ENCODE measurements at regions not wholly inside any gene's neighbourhood (a gene's known extent, or its start where the extent isn't known, plus 50 kb on each side); places are given as distances from the start of the nearest gene placed in this dataset.
"Not testable (repeated sequence)": the region's sequence is repeated elsewhere in the genome, so short reads cannot be mapped to it uniquely, and the experiment has no call there.

DNA sequence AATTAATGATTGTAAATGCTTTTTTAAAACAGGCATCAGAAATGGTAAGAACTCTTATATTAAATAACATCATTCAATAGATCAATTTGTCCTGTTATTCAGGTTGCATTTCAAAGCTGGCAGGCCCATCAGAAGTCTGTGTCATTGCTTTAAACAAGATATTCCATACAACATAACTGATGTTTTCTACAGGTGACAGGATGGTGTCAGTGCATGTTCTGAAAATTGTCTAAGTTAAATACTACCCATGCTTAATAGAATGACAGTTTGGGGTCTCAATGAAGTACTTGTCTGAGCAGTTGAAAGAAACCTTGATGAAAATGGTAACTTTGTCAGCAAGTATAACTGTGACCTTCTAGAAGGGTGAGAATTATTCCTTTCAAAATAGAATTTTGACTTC, 263.2 kb downstream of the ISL1 start:
- in situ Hi-C loops (cut with HindIII; ENCODE audit: low sequenced_read_pairs), result no loop called here
- DNase-seq (ENCODE audit: low spot score), result no peak

DNA sequence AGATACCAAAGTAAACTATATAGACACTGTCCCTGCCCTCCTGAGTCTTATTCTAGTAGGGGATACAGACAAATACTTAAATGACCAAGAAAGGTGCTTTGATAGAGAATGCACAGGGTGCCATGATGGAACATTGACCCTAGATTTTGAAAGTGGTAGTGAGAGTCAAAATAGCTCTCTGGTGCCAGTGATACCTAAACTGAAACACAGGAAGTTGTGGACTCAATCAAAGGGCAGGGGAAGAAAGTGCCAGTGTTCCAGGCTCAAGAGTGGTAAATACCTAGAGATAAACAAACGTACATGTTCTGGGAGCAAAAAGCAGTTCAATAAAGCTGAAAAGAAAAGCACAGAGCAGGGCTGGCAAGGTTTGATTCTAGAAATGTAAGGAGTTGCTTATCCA, 267.6 kb downstream of the ISL1 start:
- no peak for DNase-seq (ENCODE audit: low spot score)
- in situ Hi-C loops (cut with HindIII; ENCODE audit: low sequenced_read_pairs), result no loop called here

DNA sequence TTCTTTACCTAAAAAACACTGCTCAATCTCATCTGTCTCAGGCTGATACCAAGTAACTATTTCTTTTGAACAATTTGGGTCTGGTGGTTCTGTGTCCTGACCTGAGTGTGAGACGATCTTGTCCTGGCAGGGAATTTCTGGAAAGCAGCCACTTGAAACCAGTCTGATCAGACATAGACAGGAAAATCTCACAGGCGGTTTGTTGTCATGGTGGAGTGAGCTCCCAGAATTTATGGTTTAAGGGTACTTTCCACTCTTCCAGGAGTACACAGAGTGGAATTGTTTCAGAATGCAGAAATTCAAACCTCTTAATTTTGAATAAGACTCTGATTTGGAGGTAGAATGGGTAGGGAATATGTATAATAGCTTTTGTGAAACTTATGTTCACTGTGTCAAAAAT, 268.2 kb downstream of the ISL1 start:
- in situ Hi-C loops (cut with HindIII; ENCODE audit: low sequenced_read_pairs), result no loop called here
- DNase-seq (ENCODE audit: low spot score), result no peak

DNA sequence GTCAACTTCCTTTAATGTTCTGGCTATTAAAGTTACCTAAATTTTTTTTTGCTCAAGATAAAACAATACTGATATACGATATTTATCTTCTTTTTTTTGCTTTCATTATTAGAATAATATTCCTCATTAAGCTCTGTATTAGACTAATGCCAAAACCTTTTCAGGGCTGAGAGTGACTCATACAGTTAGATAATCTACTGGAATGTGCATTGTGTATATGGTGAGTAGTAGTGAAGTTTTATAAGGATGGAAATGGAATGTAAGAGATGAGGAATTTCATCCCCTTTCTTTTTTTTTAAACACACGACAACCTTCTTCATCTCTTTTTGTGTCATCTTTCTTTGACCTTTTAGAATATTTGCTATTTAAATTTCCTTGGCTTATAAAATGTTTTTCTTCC, 268.6 kb downstream of the ISL1 start:
- no peak for DNase-seq (ENCODE audit: low spot score)
- in situ Hi-C loops (cut with HindIII; ENCODE audit: low sequenced_read_pairs), result no loop called here

DNA sequence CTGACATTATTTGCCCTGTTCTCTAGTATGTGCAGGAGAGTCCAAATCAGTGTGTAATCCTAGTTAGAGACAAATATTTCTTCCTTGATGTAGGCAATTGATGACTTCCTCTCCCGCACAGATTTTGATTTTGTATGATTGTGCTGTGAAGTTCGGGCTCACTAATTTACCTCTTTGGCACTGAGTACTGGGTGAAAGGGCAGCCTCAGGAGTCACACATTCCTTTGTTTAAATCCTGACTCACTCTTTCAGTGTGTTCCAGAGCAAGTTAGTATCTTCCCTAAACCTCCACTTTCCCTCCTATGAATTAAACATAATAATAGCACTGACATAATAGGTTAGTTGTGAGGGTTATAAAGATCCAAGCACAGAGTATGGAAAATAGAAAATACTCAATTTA, 269.7 kb downstream of the ISL1 start:
- no peak for DNase-seq (ENCODE audit: low spot score)
- in situ Hi-C loops (cut with HindIII; ENCODE audit: low sequenced_read_pairs), result no loop called here

DNA sequence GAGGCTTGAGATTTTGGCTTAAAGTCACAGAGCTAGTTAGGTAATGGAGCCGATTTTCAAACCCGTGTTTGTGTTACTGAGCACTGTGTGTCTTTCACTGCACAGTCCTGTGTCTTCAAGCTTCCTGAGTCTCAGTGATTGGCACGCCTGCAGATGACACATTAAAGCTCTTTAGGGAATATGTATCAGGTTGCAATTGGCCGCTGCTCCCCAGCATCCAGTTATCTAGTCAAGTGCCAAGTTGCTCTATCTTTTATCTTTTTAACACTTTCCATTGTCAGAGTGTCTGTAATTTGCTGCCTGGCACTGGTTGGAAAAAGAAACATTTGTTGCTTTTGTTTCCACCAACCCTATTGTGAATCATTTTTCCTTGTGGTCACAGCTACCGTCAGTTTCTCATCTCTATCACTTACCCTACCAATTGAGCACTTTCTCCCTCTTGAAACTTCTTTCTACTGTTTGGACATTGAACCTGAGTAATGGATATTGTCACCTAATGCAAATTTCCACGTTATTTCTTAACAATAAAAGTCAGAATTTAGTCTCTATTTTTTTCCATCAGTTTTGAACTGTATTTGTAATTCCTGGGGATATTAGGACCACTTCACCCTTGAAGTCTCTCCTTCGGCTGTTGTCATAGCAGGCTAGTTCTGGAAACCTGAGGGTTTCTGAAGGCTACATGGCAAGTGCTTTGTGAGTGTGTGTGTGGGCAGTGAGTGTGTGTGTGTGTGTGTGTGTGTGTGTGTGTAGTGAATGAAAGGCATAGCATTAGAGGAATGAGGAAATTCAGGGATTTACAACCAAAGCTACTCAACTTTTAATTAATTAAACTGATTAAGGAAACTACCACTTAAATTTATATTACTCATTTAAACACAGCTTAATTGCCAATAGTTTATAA, 274.3 kb downstream of the ISL1 start:
- DNase-seq (ENCODE audit: low spot score), result no peak
- in situ Hi-C loops (cut with HindIII; ENCODE audit: low sequenced_read_pairs), result no loop called here

DNA sequence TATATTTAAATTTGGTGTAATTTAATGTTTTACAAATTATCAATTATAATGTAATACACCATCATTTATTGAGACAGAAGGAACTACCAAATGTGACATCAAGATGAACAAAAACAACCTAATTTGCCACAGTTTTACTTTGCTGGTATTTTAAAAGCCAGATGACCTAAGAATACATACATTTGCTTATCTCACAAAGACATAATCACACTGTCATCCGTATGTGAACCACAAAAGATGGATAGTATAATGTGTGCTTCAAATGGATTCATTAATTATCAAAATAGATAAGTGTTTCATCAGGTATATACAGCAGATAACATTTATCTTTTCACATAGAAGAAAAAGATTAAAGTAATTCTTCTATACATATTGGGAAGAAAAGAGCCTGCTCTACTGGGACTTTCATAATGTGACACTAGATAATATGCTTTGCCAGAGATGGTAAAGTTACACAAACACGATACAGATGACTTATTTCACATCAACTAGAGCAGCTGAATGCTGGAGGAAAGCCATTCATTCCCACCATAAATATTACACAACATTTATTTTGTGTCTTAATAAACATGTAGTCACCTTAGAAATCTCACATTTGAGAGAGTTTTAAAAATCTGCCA, 278.5 kb downstream of the ISL1 start:
- in situ Hi-C loops (cut with HindIII; ENCODE audit: low sequenced_read_pairs), result no loop called here
- no peak for DNase-seq (ENCODE audit: low spot score)

DNA sequence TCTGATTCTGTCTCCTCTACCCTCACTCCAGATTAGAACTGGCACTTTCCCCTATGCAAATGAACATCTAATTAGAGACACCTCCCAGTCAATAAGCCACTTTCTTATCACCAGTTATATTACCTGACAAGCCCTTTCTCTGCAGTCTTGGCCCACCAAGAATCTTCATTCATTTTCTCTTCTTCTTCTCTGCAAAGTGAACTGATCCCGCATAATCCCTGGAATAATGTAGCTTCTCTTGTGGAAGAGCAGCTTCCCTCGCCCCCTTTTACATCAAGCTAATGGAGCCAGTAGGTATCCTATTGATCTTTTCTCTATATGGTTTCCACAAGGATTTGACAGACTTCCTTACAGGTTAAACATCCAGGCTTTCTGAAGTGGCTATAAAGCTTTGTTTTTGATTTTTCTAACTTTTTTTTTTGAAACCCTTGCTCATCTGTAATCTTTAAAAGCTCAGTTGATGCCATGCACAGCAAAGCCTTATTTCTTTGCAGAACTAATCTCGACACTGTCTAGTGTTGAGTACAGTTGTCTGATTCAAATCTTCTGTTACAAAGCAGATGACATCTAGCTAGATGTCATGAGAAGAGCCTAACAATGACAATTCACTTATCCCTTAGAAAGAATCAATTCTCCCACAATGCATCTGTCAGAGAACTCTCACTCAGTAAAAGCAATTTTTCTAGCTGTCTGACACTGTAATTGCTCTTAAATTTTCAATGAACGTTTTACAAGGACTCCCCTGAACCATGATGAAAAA, 281.4 kb downstream of the ISL1 start:
- in situ Hi-C loops (cut with HindIII; ENCODE audit: low sequenced_read_pairs), result no loop called here
- DNase-seq (ENCODE audit: low spot score), result no peak

DNA sequence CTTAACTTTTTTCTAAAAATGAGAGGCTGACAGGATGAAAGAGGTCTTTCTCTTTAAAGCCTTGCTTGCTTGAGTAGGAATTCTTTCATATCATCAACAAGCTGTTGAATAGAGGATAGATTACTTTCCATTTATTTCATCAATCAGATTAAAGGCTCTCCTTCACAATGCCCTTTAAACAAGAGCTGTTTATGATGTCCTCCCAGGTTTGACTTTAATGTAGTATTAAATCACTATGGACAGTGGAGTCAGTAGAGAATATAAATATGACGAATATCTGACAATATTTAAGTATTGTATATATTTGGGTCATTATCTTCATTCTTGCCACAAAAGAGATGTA, 282.0 kb downstream of the ISL1 start:
- in situ Hi-C loops (cut with HindIII; ENCODE audit: low sequenced_read_pairs), result no loop called here
- DNase-seq (ENCODE audit: low spot score), result no peak

DNA sequence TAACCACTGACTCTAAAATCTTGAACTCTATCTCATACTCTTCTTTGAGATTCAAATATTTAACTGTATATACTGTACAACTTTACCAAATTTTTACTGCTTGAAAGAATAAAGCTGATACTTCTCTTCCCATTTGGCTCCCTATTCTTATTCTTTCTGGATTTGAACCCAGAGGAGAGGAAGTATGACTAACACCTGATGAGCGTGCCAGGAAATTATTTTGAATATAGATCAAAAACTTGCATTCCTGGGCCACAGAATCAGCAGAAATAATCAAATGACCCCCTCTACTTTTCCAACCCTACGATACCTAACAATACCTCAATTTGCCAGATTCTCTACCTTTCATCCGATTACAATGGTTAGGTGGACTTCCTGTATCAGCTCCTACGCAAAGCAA, 285.8 kb downstream of the ISL1 start:
- in situ Hi-C loops (cut with HindIII; ENCODE audit: low sequenced_read_pairs), result no loop called here
- no peak for DNase-seq (ENCODE audit: low spot score)

DNA sequence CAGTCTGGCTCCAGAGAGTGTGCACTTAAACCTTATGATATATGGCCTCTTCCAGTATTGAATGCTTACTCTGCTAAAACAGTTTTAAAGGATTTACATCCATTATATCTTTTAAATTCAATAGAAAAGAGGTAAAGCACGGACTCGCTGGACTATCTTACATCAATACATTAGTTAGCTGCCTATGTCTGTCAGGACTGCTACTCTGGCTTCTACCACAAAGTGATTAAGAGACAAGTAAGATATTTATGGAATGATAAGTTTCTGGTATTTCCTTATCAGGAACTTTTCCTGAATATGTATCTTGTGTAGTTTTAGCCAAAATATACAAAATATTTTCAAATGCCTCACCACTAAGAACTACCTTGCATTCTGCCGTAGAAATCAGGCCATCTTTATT, 295.1 kb downstream of the ISL1 start:
- in situ Hi-C loops (cut with HindIII; ENCODE audit: low sequenced_read_pairs), result no loop called here
- no peak for DNase-seq (ENCODE audit: low spot score)

DNA sequence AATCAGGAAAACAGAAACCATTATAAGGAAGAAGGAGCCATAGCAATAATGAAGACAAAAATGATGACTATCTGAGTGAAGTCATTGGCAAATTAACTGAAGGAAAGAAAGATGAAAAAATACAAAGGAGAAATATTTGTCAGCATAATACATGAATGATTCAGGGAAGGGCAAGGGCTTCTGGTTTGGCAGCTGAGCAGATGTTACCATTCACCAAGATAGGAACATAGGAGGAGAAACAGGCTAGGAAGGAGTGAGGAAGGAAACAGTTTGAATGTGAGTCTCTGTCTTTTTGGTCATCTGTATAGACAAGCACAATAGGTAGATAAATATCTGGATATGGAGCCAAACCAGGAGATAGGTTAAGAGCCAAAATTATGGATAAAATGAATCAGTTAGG, 296.0 kb downstream of the ISL1 start:
- no peak for DNase-seq (ENCODE audit: low spot score)
- in situ Hi-C loops (cut with HindIII; ENCODE audit: low sequenced_read_pairs), result no loop called here

DNA sequence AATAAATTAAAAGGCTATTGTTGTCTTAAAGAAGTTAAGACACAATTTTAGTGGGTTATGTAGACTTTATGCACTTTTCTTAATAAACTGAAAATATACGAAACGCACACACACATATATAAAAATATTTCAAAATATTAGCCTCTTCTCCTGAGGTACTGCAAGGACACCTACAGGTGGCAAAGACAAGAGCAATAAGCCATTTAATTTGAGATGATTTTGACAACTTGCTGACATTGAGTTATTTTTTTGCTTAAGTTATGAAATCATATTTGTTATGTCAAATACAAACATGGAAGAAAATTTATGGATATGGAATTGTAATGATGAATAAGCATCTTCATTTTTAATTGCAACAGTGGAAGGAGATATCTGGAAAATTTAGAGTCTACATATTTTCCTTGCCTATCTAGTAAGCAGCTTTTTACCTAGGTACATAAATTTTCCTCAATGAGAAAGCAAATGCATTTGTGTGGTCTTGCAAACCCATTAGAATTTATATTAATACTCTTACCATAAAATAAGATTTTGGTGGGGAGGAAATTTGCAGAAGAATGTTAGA, 301.6 kb downstream of the ISL1 start:
- no peak for DNase-seq (ENCODE audit: low spot score)
- in situ Hi-C loops (cut with HindIII; ENCODE audit: low sequenced_read_pairs), result no loop called here

DNA sequence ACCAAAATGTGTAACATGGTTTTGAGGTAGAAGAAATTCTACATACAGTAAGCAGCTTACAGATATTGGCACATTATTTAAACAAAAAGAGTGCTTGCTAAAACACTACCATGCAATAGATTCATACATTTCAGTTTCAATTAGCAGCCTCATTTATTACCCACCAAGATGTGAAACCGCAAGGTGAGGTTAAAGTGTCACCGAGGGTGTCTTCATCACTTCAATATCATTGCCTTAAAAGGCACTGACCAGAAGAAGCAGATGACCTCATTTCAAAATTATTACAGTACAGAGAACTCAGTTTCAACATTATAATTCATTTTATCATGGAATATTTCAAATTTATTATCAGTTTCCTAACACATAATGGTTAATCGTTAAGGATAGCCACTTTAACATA, 302.2 kb downstream of the ISL1 start:
- no peak for DNase-seq (ENCODE audit: low spot score)
- in situ Hi-C loops (cut with HindIII; ENCODE audit: low sequenced_read_pairs), result no loop called here

DNA sequence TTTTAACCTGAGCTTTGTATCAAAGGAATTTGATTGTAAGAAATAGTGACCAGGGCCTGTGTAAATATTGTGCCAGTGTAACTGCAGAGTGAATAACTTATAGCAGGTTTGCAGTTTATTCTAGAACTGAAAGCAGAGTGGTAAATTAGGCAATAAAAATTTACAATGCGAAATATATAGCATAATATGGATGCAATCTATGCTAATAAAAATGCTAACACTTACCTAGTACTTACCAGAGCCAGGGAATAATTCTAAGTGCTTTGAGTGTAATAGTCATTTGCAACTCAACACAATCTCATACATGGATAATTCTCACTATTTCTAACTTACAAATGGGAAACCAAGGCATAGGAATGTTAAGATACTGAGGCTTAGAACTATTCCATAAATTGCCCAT, 303.4 kb downstream of the ISL1 start:
- in situ Hi-C loops (cut with HindIII; ENCODE audit: low sequenced_read_pairs), result no loop called here
- DNase-seq (ENCODE audit: low spot score), result no peak

DNA sequence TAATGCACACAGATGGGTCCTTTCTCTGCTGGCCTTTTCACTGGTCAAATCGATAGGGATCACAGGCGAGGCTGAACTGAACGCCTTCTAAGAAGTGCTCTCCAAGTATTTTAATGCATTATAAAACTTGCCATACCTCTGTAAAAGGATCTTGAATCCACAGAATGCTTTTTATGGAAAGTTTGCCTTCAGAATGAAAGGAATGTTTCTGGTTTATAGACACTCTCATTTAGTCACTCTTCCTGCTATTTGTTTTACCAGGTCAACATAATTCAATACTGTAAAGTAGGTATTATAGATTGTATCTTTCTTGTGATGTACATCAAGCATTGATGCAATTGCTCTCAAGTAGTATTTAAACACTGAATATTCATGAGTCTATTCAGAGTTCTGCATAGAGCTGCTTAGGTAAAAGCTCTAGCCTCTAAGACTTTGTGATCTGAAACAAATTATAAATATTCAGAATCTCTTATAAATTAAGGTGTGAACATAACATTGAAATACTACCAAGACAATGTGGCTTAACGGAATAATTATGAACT, 308.4 kb downstream of the ISL1 start:
- in situ Hi-C loops (cut with HindIII; ENCODE audit: low sequenced_read_pairs), result no loop called here

DNA sequence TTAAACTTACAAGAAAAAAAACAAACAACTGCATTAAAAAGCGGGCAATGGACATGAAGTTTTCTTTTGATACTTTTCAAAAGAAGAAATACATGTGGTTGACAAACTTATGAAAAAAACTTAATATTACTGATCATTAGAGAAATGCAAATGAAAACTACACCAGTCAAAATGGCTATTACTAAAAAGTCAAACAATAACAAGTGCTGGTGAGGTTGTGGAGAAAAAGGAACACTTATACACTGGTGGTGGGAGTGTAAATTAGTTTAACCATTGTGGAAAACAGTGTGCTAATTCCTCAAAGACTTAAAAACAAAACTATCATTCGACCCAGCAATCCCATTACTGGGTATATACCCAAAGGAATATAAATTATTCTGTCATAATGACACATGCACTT, 311.6 kb downstream of the ISL1 start:
- in situ Hi-C loops (cut with HindIII; ENCODE audit: low sequenced_read_pairs), result no loop called here
- DNase-seq (ENCODE audit: low spot score), result no peak

More for the DNA sequence above, 308.4 kb downstream of the ISL1 start:
- no peak for DNase-seq (ENCODE audit: low spot score)

DNA sequence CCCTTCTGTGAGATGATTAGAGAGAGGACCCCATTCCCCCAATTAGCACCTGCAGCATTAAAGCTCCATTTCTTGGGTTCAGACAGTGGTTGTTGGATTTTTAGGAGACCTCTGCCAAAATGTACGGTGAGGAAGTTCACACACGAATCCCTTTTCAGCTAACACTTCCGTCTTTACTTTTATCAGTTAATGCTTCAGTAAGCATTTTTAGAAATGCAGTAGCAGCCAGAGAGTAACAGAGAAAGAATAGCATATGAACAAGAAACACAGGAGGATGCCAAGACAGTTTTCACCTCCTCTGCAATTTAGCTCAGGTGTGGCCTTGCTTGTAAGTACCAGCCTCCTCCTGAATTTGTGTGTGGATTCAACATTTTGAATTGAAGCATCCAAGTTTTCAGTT, 312.9 kb downstream of the ISL1 start:
- in situ Hi-C loops (cut with HindIII; ENCODE audit: low sequenced_read_pairs), result no loop called here
- DNase-seq (ENCODE audit: low spot score), result no peak

DNA sequence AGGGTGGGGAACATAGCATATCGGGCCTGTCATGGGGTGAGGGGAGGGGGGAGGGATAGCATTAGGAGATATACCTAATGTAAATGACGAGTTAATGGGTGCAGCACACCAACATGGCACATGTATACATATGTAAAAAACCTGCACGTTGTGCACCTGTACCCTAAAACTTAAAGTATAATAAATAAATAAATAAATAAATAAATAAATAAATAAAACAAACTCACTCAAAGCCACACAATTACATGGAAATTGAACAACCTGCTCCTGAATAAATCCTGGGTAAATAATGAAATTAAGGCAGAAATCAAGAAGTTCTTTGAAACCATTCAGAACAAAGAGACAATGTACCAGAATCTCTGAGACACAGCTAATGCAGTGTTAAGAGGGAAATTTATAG, 318.8 kb downstream of the ISL1 start:
- DNase-seq (ENCODE audit: low spot score); in situ Hi-C loops (cut with HindIII; ENCODE audit: low sequenced_read_pairs): not testable (repeated sequence)

DNA sequence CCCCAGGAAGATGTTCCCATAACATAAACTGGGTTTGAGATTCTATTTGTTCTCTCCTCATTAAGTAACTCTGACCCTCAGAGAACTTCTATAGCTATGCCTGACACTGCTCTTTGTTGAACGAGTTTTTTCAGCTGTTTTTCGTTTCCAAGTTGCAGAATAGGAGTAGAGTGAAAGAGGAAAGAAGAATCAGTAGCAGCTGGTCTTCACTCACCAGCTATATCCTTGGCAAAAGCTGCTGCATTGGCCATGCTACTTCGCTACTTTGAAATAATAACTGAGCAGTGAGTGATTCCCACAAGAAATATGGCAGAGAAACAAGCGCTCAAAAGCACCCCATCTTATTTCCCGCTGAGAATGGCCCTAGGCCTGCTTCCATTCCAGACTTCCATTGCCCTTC, 329.0 kb downstream of the ISL1 start:
- in situ Hi-C loops (cut with HindIII; ENCODE audit: low sequenced_read_pairs), result no loop called here
- no peak for DNase-seq (ENCODE audit: low spot score)
